NCI-H748 (cell line): ENCODE measurements at regions not wholly inside any gene's neighbourhood (a gene's known extent, or its start where the extent isn't known, plus 50 kb on each side); places are given as distances from the start of the nearest gene placed in this dataset.

Experiments used
- DNase-seq: peaks from one replicate; lab custom pipeline; 2025; ENCODE audit not compliant: unreplicated experiment; lab: John Stamatoyannopoulos, UW

DNA sequence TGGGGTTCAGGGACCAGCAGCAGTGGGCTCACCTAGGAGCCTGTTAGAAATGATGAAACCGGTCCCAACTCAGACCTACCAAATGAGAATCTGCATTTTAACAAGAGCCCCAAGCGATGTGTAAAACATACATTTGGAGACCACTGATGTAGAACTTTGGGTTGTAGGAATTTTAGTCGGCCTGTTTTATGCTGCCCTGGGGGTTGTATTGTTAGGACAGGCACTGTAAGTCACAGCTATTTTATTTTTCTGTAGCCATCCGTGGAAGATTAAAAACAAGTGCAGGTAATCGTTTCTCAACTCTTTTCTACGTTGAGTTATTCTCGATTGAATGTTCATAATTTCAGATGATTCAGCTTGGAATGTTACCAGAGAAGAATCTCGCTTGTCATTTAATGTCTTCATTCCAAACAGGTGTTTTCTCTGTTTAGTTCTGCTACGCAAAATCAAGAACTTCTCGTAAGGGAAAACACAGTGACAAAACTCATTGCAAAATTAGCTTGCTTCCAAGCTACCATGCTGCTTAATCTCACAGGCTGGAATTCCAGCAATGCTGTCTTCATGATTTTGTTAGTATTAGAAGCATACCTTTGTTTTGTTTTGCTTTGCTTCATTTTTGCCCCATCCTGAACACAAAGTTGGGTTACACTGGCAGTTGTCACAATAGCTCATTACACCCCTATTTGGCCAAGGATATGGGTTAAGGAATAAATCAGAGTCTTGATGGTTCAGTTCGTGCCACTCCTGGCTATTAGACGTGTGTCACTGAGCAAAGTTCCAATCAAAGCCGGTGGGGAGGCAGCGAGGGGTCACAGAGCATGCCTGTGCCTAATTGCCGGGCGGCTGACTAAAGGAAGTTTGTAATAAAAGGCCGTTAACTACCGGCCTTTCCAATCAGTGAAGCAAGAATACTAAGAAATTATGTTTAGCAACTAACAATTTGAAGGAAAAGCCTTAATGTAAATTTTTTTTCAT, 676.9 kb downstream of the GATA3 start:
- DNase-seq = no peak

DNA sequence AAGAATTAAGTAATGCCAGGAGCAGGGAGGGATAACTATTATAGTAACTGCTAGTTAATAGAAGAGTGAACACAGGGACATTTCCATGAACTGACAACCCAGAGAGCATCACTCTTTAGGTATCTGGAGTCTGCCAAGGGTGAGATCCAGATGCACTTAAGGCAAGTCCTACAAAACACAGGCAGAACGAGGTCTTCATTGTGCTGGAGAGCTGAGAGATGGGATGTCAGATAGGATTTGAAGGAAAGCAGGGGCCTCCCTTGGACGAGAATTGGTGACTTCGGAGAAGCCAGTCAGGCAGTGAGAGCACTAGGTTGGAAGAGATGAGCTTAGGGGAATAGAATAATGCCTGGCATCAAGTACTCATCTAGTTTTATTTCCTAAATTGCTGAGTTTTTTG, 684.5 kb downstream of the GATA3 start:
- no peak for DNase-seq

DNA sequence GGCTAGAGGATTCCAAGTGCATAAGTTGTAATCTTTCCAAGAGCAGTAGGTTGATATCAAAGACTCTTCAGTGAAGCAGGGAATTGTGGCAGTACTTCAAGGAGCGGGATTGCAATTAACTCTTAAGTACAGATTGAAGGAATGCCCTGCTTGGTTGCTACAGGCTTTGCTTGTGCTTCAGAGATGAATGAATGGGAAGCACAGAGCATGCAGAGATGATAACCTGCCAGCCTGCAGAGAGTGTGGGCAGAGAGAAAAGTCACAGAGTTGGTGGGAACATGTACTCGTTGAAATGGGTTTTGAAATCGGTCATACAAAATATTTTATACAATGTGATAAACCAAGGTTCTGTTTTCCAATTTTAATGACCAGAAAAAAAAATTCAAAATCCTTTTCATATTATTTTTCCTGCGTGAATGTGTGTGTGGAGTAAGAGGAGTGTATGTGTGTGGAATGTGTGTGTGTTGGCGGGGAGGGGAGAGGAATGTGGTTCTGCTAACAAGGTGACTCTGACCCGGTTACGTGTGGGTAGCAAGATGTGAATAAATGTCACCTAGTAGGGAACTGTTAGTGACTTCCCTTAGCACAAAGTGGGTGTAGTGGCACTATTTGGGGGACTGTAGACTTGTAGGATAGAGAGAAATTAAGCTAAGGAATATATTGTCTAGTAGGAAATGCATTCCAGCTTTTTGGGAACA, 697.8 kb downstream of the GATA3 start:
- DNase-seq = no peak

DNA sequence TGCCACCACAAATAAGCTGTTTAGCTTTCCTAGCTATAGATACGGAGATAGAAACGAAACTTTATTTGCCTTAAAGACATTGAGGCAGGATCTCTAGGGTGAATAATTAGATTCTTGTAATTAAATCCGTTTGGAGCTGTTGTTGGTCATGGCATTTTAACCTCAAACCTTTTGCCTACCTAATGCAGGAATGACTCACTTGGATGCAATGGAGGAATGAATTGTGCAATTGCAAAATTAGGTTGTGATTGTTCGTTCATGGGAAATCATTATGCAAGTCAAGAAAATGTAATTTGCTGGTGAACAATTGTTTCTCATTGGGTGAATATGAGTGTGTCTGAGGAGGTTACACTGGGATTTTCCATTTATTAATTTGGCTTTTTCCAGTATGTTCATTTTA, 703.5 kb downstream of the GATA3 start:
- no peak for DNase-seq

DNA sequence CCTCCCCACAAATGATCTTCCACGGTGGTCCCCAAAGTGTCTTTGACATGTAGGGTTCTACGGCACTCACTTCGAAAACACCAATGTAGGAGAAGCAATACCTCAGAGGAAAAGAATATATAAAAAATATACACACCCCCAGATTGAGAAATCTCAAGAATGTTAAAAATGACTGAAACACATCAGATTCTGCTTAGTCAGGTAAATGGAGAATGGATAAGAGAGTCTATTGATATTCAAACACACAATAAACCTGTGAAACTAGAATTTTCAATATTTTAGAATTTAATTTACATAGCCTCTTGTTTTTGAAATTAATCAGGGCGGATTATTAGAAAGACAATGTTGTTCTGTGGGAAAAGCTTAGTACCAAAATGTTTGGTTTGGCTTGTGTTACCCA, 712.4 kb downstream of the GATA3 start:
- DNase-seq = no peak

DNA sequence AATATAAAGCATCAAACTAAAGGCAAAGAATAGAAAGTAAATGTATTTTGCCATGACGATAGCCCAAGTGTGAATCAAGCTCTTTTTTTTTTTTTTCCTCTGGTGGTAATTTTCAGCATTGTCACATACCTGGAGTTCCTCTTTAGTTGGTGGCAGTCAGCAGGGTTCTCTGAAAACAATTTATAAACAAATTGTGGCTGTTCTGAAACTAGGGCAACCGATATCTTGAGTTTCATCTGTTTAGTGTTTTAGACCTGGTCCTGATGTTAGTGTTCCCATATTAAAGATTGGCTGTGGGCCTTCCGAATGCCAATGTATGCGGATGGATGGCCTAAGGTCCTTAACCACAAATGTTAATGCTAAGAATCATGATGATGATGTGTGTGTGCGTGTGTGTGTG, 713.1 kb downstream of the GATA3 start:
- no peak for DNase-seq

DNA sequence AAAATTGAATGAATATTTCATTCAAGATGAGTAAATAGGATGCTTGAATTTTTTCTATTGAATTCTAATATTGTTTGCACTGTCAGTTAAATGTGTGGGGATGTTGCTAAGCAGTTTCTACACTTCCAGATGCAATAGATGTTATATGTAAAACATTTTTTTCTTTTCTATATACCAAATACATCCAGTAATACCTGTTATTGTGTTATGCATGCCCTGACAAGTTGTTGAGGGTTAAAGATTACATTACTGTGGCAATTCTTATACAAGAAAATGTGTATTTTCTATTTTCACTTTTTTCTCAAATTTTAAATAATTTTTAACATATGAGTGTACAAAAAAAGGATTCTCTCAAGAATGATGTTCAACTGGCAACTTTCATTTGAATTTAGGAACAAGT, 713.9 kb downstream of the GATA3 start:
- DNase-seq = no peak

DNA sequence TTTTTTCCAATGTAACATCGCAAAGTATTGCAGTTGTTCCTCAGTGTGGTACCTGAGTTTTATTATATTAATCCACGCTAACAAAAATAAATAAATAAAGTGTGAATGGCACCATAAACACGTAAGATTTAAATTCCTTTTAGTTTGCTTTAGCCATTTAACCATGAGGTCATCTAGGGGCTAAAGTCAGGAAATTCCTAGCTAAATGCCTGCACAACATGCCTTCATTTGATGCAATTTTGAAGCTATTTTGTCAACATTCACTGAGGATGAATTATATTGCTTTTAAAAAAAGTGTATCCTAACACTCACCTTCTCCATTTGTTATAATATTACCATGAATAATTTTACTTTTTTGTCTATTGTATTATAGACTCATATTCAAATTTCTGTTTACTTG, 714.4 kb downstream of the GATA3 start:
- no peak for DNase-seq

DNA sequence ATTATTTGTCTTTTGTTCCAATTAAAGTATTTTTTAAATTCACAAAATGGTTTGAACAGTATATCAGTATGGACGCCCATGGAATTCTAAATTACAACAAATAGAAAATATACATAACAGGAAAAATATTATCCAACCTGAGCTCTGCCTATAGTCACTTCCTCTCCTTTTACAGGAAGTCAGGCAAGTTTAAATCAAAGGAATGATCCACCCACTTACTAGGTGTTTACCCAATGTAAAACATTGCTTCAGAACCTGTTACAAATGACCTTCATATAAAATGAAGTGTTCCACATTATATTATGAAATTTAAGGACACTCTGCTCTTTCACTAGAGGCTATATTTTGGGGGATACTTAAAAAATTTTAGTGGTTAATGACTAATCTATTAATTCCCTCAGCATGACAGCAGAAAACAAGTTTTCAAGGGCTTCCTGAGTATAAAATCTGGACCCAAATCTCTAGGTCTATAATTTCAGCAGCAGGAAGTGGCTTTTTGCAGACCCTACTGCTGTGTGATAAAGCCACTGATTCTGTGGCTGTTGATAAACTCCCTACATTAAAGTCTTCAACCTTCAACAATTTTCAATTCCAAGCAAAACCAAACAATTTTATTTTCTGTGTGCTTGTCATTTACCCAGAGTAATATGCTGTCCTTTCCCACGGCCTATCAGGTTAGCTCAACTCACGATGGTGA, 722.6 kb downstream of the GATA3 start:
- no peak for DNase-seq

DNA sequence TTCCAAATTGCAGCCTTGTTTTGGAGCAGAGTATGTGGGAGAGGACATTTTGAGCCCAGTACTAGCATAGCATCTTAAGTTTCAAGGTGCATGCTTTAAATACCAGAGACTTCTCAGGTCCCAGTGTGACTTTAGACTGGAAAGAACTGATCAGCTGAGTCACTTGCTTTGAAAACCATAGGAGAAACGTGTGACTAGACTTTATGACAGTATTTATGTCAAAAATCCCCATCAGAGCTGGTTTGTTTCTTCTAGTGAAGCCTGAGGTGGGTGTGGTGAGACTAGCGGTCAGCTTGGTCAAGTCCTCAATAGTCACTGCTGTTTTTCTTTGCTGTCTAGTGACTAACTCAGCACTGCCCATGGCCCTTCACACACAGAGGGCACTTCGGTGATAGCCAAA, 724.2 kb downstream of the GATA3 start:
- no peak for DNase-seq

DNA sequence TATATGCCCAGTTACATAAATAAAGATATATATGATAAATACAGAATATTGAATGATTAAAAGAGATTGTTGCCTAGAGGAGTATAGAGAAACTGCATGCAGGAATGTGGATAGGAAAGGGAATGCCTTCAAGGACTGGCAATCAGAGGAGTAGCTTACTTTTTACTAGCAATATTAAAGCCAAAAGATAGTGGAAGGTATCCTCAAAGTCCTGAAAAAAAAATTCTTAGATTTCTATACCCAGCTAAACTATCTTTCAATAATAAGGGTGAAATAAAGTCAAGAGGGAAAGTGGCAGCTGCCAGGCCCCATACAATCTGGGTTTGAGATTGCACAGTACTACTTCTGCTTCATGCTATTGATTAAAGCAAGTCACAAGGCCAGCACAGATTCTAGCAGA, 733.2 kb downstream of the GATA3 start:
- DNase-seq = no peak

DNA sequence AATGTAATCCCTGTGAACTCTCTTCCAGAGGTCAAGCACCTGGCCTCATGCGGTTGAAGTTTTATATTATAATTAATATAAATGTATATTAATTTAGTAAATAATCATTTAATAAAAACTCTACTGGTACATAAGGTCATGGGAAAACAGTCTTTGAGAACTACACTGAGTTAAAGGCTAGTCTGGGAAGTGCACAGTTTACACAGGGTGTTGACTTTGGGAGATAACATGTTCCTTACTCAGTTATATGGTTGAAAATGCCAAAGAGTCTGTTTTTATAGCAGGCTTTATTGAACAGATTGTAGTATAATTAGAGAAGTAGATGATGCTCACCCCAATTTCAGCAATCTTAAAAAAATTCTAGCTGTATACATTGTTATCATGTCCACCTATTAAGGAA, 735.9 kb downstream of the GATA3 start:
- no peak for DNase-seq

DNA sequence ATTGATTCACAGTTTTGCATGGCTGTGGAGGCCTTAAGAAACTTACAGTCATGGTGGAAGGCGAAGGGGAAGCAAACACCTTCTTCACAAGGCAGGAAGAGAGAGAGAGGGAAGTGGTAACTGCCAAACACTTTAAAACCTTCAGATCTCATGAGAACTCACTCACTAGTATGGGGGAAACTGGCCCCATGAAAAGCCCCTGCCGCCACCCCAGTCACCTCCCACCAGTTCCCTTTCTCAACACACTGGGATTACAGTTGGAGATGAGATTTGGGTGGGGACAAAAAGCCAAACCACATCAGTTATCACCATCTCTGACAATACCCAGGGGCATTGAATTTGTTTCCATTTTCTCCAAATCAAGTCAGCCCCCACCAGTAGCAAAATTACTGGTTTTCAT, 740.4 kb downstream of the GATA3 start:
- no peak for DNase-seq

DNA sequence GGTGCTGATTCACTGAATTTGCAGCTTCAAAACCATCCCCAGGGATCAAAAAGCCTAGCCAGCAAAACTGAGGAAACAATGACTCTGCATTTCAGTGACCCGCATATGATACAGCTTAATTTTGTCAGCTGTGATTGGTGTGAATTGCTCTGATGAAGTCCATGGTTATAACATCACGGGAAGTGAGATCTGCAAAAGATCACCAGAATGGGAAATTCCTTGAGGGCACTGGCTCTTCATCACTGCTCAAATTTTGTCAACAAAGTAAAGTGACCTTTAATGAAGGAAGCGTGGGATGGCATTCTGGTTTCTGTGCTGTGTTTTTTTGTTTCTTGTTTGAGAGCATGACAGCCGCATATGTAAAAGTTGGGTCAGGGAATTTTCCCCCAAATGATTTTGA, 745.9 kb downstream of the GATA3 start:
- DNase-seq = no peak

DNA sequence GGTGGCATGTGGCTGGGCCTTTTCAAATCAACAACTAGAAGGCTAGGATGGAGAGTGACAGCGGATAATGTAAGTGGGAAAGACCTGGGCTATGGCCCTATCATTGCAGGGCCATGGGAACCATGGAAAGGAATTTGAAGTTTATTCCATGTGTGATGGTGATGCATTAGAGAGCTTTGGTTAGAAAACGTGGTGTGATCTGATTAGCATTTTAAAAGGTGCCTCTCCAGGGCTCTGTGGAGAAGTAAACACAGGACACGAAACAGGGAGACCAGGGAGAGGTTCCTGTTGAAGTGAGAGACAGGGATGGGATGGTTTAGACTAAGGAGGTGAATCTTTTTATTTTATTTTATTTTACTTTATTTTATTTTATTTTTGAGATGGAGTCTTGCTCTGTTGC, 749.5 kb downstream of the GATA3 start:
- no peak for DNase-seq

DNA sequence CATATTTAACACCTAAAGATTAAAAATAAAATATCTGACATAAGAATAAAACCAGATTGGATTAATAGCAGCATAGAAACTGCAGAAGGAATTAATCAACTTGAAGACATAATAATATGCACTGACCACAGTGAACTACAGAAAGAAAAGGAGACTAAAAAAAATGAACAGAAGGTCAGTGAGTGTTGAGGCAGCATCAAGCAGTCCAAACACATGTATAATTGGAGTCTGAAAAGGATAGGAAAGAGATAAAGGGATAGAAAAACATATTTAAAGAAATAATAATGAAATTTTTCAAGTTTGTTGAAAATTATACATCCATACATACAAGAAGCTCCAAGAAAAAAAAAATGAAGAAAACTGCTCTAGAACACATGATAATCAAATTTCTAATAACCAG, 756.2 kb downstream of the GATA3 start:
- DNase-seq = no peak

DNA sequence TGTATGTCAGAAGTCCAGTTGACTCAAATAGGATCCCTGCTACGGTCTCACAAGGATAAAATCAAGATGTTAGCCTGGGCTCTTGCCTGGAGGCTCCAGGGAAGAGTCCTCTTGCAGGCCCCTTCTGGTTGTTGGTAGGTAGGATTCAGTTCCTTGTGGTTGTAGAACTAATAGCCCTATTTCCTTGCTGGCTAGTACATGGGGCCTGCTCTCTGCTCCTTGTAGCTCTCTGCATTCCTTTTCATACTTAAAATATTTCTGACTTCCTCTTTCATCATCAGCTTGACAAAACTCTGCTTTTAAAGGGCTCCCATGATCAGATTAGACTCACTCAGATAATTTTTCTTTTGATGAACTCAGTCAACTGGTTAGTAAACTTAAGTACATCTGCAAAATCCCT, 756.7 kb downstream of the GATA3 start:
- no peak for DNase-seq

DNA sequence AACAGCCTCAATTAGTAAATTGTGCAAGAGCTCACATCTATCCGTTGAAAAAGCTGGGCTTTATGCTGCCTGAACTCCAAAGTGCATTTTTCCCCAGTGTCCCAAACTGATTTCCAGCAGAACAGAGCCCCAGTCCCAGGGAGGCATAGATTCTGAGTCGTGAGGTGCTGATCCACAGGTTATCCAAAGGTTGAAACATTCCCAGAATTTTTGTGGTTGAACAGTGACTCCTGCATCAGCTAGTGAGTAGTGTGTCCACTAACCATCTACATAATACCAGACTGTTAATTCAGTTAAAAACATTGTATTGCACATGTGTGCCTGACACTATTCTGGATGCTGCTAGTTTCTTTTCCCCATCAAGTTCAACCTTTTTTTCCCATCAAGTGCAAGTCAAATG, 761.5 kb downstream of the GATA3 start:
- no peak for DNase-seq

DNA sequence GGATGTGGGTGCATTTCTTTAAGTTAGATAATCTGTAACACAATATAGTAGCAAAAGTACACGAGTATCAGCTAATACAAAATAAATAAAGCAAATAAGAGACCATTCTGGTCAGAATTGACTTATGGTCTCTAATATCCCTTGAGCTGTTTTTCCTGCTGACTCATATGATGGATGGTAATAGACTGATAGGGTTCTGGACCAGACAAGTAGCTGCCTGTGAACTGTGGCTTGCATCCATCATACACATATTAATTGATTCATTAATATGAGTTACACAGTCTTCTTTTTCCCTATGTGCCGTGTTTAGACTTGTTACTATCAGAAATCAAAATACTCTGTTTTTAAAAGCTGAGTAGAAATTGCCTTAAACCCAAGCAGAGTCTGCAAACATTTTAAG, 762.8 kb downstream of the GATA3 start:
- no peak for DNase-seq

DNA sequence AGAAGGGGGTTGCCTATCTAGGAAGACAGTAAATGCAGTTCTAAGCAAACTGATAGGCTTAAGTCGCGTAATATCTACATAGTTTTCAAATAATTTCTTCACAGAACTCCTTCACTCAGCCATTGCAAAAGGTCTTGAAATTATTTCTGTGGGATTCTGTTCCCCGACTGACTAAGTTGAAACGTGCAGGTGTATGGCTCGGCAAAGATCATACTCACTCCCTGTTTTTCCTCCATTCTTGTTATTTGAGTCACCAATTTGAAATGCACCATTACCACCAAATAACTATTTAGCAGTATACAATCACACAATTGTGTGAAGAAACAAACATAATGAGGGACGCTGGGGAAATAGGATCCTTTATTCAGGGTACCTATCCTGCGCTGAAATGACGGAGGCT, 771.1 kb downstream of the GATA3 start:
- no peak for DNase-seq

DNA sequence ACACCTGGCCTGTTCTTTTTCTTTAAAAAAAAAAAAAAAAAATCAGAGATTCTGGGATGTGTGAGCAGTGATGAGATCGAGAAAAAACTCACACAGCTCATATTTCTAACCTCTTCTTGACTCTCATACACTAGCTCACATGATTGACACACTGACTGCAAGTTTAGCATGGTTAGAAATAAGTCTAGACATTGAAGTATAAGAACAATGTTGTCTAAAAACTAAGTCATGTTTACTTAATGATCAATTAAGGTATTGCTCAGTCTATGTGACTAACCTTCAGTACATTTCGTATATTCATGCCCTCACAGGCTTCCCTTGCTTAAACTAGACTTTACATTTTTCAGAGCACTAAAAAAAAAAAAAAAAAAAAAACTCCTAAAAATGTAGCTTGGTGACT, 775.1 kb downstream of the GATA3 start:
- DNase-seq = no peak

DNA sequence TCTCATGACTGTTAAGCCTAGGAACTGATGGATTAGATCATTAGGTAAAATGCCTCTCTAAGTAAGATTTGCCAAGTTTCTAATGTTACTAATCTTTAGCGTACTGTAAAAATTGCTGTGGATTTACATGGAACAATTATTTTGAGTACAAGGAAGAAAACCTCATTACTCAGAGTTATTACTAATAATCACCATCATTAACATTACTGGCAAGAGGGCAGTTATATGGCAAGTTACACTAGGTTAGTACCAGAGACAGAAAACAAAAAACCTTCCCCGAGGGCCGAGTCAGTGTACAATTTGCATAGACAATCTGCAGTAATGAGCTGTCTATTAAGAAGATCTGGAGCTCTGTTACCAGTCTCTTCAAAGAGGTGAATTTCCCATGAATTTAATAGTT, 775.6 kb downstream of the GATA3 start:
- DNase-seq = no peak
